Inflammatory macrophage treated with lipopolysaccharide for 1 hour (primary cell): ENCODE measurements at regions not wholly inside any gene's neighbourhood (a gene's known extent, or its start where the extent isn't known, plus 50 kb on each side); places are given as distances from the start of the nearest gene placed in this dataset.

ENCODE experiments used
- DNase-seq, 2 donors: peaks; one replicate each; pipeline ENCODE4 v3.0.0-alpha.2; 2020 to 2022

GRCh38 chr10:124225467-124226270, 132.3 kb upstream of the CHST15 start:
- no peak for DNase-seq

GRCh38 chr10:124225029-124225466, 131.7 kb upstream of the CHST15 start:
- DNase-seq, result no peak

GRCh38 chr10:124224331-124225028, 131.1 kb upstream of the CHST15 start:
- no peak for DNase-seq

- DNase-seq, result no peak
These were observed 130.3 kb upstream of the CHST15 start for GRCh38 chr10:124223711-124224085.

- no peak for DNase-seq
These were observed 129.8 kb upstream of the CHST15 start for GRCh38 chr10:124222988-124223710.

GRCh38 chr10:124222318-124222987, 129.1 kb upstream of the CHST15 start:
- DNase-seq, result no peak

GRCh38 chr10:124221356-124222317, 128.2 kb upstream of the CHST15 start:
- peak in 1 of 2 donors; percentile 5 for DNase-seq

GRCh38 chr10:124220971-124221355, 127.6 kb upstream of the CHST15 start:
- no peak for DNase-seq

GRCh38 chr10:124220547-124220946, 127.1 kb upstream of the CHST15 start:
- no peak for DNase-seq

GRCh38 chr10:124219655-124220054, 126.3 kb upstream of the CHST15 start:
- DNase-seq, result no peak

- DNase-seq, result no peak
These were observed 125.7 kb upstream of the CHST15 start for GRCh38 chr10:124219062-124219461.

GRCh38 chr10:124217906-124218804, 124.8 kb upstream of the CHST15 start:
- no peak for DNase-seq

- no peak for DNase-seq
These were observed 123.6 kb upstream of the CHST15 start for GRCh38 chr10:124217031-124217430.

GRCh38 chr10:124214610-124215375, 121.4 kb upstream of the CHST15 start:
- DNase-seq, result no peak

GRCh38 chr10:124213899-124214510, 120.6 kb upstream of the CHST15 start:
- no peak for DNase-seq

- no peak for DNase-seq
These were observed 120.1 kb upstream of the CHST15 start for GRCh38 chr10:124213471-124213870.

GRCh38 chr10:124212702-124213101, 119.3 kb upstream of the CHST15 start:
- no peak for DNase-seq

- no peak for DNase-seq
These were observed 118.5 kb upstream of the CHST15 start for GRCh38 chr10:124211921-124212320.

- DNase-seq, result no peak
These were observed 116.9 kb upstream of the CHST15 start for GRCh38 chr10:124210263-124210662.

- DNase-seq, result no peak
These were observed 114.0 kb upstream of the CHST15 start for GRCh38 chr10:124207391-124207790.
